Left cardiac atrium (tissue), 4 donors: ENCODE measurements at regions not wholly inside any gene's neighbourhood (a gene's known extent, or its start where the extent isn't known, plus 50 kb on each side); places are given as distances from the start of the nearest gene placed in this dataset.
"Not testable (repeated sequence)": the region's sequence is repeated elsewhere in the genome, so short reads cannot be mapped to it uniquely, and the experiment has no call there.

Experiments used
- ATAC-seq, 2 donors: fragments of 200-7000 bp; cut with Tn5 transposase; one replicate each; pipeline ENCODE4 v1.9.1; 2020; ENCODE audit warnings: mild to moderate bottlenecking in 2 of 2, moderate library complexity in 2 of 2
- DNase-seq: peaks from one replicate; pipeline ENCODE4 v3.0.0-alpha.2; 2020
- intact Hi-C, 2 donors: fragments of 100-400 bp; cut with DNase I; formaldehyde crosslinking; loops; one replicate each; pipeline versions ENCODE4 v1.14.1 to v1.15.1; 2022 to 2023
- donor health status: DM: no; HTN: yes; CAD: no.
- donor health status: DM: no; HTN: yes; CAD: no; lungs with severe emphysema.
- donor health status: DM: yes; HTN: yes; CAD: no.
- donor health status: Dilated cardiomyopathy.

DNA sequence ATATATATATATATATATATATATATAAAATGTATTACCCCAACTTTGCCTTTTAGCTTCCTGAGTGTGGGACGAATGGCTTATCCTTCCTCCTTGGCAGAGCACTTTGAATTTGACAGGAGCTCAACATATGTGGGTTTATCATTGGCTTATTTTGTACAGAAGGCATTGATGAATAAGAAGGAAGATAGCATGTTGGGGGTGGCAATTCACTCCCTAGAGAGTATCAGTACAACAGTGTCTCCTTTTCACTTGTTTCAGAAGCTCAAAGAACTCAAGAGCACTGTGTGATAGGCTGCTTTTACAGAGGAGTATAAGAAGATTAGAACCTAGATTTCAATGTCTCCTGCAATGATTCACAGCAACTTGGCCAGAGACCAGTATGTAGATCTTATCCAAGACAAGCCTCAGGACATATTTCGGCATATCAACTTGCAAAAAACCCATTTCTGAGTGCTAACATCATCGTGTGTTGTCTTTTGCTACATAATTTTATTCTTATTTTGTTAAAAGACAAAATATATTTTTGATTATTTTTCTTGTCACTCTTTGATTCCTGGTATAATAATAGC is 345.8 kb downstream of the SOCS6 start:
- DNase-seq: no peak
- intact Hi-C loops: no loop called here
- no peak for ATAC-seq

DNA sequence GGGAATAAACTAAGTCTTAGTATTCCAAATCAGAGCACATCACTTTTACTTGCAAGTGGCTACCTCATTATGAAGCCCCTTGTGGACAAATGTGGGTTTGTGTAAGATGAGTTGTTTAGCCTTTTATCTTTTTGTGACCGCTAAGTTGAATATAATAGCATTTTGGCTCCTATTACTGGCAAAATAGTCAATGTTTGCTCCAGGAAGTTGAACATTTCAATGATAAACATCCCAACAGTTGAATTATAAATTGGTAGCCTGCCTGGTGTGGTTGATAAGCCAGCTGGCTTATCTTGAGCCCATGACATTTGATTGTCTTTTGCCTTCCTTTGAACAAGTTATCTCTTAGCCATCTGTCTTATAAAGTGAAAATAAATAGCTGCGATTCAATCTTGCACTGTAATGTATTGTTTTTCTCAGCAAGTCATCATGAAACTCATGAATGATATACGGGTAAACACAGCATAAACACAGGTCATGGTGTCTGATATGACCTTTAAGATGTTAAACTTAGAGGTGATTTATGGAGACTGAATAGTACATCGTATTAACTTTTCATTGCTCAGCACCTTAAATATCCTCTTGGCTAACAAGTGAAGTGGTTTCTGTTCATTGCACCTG is 338.4 kb downstream of the SOCS6 start:
- no peak for DNase-seq
- intact Hi-C loops: no loop called here
- no peak for ATAC-seq

DNA sequence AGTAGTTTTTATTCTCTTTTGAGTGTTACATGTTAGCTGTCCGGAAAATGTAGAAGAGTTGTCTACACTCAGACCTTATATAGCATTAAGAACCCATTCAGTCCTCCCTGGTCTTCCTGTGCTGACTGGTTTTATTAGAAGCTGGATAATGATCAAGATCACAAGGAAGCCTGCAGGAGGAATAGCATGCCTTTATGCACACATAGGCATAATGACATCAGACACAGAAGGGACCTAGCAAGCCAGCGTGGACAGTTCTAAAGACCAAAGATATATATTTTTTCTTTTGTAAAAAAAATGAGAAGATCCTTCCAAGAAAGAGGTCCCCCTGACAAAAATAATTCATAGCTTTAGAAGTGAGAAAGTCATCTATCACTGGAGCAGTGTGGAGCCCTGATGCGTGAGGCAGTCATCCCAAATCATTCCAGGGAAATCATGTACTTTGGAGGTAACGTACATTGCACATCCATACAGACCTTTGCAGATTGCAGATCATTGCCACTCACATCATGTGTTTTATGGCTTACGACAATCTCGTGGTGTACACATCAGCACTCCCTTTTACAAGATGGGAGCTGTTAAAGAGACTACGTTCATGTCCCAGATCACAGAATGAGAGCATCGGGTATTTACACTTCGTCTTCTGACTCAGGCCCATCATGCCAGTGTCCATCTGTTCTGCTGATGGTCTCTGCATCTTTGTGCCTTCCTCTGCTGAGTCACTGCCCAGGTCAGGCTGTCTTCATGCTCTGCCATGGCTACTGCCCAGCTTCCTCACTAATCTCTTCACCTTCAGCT is 334.0 kb downstream of the SOCS6 start:
- intact Hi-C loops: no loop called here
- no peak for DNase-seq
- no peak for ATAC-seq

DNA sequence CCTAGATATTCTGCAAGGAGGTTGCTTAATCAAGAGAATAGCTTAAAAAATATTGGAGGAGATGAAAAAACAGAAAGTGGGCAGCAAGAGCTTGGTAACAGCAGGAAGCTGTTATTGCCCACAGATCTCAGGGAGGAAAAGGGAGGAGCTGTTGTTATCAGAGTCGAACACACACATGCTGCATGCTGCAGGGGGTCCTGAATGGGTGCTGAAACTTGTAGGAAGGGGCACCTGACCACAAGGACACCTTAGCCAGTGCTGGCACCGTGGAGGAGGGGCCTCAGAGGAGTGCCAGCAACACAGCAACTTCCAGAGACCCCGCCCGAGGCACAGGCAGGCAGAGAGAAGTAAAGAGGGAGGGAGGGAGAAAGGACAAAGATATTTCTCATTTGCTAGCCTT is 332.9 kb downstream of the SOCS6 start:
- ATAC-seq: no peak
- no peak for DNase-seq
- intact Hi-C loops: no loop called here

DNA sequence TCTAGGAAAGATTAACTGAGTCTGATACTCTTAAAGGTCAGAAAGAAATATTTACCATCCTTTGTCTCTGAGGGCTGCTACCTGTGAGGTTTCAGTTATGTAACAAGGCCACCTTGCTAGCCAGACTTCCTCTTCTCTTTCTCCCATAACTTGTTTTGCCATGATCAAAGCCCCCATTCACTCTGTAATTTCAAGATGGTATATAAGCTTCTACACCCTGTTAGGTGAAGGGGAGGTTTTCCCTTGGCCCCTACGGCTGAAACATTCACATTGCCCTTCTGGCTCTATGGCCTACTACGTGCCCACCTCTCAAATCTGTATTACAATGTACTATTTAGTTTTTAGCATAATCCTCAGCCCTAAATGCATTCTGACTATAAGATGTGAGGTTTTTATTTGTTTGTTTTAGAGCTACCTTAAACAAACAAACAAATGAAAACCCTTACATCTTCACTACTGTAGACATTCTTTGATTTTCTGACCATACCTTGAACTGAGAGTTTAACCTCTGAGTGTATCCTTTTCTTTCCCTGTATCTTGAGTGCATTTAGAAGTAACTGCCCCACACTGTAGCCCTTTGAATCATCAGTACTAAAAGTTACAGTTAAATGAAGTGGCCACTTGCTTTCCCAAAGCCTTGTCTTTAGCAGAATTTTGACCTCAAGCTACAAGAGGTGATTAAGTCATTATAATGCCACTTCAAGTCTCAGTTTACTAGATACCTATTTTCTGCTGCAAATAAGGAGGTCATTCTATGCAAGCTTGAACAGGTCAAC is 332.2 kb downstream of the SOCS6 start:
- DNase-seq (no peak), ATAC-seq (no peak)
- intact Hi-C loops: no loop called here

DNA sequence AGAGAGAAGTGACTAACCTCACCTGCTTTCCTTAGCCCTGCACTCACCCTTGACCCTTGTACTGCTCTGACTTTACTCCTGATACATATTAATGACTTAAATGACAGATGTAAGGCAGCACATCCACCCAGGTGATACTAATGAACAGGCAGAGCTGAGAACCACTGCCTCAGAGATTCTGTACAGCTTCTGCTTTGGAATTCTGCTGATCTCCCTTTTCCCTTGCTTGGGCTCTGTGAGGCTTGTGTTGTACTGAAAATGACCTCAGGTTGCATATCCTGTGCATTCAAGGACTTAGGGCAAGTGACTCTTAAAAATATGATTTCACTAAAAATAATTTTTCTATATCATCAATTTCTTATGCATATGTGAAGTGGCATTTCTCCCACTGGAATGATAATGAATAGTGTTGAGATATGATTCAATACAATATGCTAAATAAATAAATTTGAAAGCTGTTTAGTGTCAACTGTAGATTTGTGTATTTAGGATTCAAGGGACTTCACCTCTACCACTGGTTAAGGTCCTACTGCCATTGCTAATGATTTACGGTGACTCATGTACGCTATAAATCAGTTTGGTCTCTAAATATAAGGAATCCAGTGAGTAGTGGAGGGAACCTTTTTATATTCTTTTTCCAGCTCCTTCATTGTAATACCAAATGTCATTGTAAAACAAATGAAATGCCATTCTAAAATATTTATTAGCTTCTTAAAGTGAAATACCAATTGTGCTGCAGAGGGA is 328.3 kb downstream of the SOCS6 start:
- ATAC-seq: no peak
- intact Hi-C loops: no loop called here
- no peak for DNase-seq

DNA sequence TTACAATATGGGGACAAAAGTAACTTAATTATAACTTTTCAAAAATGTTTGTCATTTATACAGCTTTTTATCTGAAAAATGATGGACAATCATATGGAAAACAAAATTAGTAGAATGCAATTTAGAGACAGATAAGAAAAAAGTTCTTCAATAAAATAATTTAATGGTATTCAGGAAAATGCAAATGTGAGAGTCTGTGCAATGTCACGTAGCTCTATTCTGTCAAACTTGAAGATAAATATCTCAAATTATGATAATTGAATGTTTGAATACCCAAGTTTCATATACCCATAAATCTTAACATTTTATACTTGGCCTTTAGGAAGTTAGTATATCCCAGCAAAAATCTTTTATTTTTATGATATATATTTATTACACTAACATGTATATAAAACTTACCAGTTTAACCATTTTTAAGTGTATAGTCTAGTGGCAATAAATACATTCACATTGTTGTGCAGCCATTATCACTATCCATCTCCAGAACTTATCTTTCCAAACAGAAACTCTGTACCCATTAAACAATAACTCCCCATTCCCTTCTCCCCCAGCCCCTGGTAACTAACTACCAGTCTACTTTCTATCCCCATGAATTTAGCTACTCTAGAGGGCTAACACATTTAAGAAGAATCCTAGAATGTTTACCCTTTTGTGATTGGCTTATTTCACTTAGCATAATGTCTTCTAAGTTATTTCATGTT is 311.5 kb downstream of the SOCS6 start:
- intact Hi-C loops: no loop called here
- ATAC-seq (no peak), DNase-seq (no peak)

DNA sequence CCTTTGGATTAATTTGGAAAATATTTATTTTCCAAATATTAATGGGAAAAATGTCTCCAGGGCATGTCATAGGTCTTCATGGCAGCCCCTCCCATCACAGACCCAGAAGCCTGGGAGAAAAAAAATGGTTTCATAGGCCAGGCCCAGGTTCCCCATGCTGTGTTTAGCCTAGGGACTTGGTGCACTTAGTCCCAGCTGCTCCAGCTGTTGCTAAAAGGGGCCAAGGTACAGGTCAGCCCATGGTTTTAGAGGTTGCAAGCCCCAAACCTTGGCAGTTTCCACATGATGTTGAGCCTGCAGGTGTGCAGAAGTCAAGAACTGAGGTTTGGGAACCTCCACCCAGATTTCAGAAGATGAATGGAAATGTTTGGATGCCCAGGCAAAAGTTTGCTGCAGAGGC is 309.6 kb downstream of the SOCS6 start:
- no peak for ATAC-seq
- intact Hi-C loops: no loop called here
- DNase-seq: no peak

DNA sequence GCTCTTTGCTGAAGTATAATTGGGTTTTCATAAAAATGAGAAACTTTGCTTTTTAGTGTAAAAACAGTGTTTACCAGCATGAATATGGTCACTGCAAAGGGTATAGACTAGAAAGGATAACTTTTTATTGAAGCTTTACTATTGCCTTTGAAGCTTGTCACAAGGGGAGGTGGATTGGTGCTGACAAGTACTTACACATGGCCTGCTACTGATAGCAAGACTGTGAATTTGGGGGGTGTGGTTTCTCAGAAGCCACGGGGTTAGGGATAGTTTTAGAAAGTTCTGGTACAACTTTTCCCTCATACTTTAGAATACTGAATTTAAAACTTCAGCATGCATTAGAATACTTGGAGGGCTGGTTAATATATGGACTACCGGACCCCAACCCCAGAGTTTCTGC is 294.1 kb downstream of the SOCS6 start:
- ATAC-seq (no peak), DNase-seq (no peak)
- intact Hi-C loops: no loop called here

DNA sequence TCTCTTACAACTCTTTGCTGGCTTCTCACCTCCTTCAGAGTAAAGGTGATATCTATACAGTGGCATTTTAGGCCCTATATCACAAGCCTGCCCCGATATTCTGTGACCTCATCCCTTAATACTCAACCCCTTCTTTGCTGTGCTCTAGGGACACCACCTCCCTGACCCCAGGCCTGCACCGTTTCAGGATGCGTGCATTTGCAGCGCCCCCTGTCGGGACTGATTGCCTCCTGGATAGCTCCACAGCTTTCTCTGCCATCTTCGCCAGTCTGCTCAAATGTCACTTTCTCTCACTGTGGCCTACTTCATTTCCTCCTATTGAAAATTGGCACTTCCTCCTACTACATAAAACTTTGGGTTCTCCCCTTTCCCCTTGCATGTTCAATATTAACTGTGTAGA is 289.6 kb downstream of the SOCS6 start:
- ATAC-seq (no peak), DNase-seq (no peak)
- intact Hi-C loops: loop anchor here in 1 of 2 donors (10.0 kb wide), 1 partner anchor 64 kb away; no protein-coding TSS in a partner anchor

DNA sequence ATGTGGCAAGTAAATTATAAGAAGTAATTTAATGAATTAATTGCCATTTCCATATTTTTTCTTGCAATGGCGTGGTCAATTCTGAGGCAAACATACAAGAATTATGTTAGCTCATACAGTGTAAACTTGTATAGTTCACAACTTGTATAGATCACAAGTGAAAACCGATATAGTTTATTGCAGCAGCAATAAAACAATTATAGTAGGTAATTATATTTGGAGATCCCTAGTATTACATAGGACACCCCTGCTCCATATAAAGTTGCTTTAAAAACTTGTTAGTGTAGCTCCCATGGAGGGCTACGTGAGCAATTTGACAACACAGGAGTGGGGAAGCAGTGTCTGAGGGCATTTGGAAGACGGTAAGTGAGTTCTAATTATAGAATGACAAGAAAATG is 288.2 kb downstream of the SOCS6 start:
- ATAC-seq: no peak
- no peak for DNase-seq
- intact Hi-C loops: loop anchor here in 1 of 2 donors (10.0 kb wide), 1 partner anchor 62 kb away; no protein-coding TSS in a partner anchor

DNA sequence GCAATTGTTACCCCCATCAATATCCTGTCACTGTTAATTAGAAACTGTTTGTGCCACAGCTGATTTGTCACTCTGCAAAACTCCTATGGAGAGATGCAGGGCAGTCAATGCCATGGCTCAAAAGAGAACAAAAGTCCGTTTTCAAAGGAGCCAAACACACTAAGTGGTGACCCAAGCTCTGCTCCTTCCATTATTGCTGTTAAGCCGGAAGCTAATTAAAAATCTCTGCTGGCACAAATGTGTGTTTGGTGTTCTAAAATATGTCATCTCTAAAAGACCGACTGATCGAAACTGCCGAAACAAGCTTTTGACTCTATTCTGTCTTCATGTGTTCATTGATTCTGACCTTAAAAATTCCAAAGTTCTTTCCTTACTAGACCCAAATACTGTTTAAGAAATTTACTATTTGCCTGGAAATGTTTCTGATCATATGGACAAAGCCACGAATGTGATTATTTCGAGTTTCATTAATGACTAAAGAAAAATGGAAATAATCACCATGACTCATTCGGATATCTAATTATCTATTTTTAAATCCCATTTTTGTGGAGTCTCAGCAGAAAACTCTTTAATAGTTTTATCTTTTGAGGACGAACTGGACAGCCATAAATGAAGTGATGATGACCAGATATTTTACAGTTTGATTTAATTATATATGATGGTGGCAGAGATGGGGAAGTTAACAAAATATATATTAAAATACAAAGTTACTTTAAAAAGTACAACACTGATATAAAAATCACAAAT is 287.6 kb downstream of the SOCS6 start:
- intact Hi-C loops: loop anchor here in 1 of 2 donors (10.0 kb wide), 1 partner anchor 62 kb away; no protein-coding TSS in a partner anchor
- ATAC-seq (no peak), DNase-seq (no peak)

DNA sequence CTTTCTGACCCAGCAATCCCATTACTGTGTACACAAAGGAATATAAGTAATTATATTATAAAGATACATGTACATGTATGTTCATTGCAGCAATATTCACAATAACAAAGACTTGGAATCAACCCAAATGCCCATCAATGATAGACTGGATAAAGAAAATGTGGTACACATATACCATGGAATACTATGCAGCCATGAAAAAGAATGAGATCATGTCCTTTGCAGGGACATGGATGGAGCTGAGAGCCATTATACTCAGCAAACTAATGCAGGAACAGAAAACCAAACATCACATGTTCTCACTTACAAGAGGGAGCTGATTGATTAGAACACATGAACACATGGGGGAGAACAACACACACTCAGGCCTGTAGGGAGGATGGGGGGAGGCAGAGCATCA is 286.1 kb downstream of the SOCS6 start:
- ATAC-seq, DNase-seq: not testable (repeated sequence)
- intact Hi-C loops: loop anchor here in 1 of 2 donors (10.0 kb wide), 1 partner anchor 60 kb away; no protein-coding TSS in a partner anchor

DNA sequence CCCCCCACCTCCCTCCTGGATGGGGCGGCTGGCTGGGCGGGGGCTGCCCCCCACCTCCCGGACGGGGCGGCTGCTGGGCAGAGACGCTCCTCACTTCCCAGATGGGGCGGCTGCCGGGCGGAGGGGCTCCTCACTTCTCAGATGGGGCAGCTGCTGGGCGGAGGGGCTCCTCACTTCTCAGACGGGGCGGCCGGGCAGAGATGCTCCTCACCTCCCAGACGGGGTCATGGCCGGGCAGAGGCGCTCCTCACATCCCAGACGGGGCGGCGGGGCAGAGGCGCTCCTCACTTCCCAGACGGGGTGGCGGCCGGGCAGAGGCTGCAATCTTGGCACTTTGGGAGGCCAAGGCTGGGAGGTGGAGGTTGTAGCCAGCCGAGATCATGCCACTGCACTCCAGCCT is 280.8 kb downstream of the SOCS6 start:
- ATAC-seq, DNase-seq: not testable (repeated sequence)
- intact Hi-C loops: loop anchor here in 1 of 2 donors (10.0 kb wide), 1 partner anchor 55 kb away; no protein-coding TSS in a partner anchor

DNA sequence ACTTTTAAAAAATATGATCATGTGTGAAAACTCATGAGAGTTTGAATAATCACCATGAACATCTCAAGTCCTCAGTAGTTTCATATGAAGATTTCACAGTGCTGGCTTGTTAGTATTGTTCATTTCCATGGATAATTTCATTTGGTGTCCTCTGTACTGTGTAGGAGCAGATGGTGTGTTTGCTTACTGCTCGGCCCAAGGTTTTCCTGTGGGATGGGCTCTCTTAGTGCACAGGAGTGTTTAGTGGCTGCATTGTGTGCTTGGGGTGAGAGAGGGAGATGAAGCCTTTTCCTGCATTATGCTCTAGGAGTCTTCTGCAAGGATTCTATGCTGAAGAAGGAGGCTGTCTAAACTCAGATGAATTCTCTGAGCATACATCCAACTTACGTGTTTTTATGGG is 270.6 kb downstream of the SOCS6 start:
- no peak for ATAC-seq
- no peak for DNase-seq
- intact Hi-C loops: no loop called here

DNA sequence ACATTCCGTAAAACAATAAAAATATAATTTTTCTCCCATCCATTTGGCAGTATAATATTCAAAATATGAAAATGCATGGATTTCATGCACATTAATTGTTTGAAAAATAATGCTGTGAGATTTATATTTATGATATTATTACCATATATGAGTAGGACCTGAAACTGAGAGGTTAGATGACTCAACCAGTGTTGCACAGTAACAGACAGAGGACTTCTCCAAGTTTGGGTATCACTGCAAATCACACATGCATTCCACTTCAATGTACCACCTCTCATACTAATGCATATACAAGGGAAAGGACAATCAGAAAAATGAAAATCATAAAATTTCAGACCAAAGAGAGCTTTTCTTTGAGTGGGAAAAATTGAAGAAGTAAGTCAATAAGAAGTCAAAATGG is 269.5 kb downstream of the SOCS6 start:
- no peak for ATAC-seq
- no peak for DNase-seq
- intact Hi-C loops: no loop called here

DNA sequence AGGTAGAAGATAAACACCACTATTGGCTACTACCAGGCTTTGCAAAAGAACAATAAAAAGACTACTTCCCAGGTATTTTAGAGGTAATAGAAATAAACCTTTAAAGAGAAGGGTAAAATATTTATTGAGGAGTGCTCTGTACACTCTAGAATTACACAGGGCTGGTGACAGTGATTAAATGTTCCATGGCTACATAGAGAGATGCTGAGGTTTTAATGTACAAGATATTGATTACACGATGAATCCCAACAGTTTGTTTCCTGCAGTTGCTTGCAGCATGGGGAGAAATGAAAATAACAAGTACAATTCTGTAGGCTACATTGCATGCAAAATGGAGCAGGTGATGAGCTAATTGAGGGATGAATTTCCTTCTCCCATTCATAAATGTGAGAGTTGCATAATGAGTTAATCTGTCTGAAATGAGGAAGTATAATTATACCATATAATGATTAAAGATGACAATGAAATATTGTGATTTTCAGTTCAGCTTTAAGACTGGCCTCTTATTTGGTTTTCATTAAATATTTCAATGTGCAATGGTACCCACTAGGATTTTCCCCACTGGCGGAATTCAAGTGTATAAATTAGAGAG is 266.1 kb downstream of the SOCS6 start:
- DNase-seq (no peak), ATAC-seq (no peak)
- intact Hi-C loops: no loop called here
